ENCODE measurements at regions not wholly inside any gene's neighbourhood (a gene's known extent, or its start where the extent isn't known, plus 50 kb on each side); places are given as distances from the start of the nearest gene placed in this dataset.
"Not testable (repeated sequence)": the region's sequence is repeated elsewhere in the genome, so short reads cannot be mapped to it uniquely, and the experiment has no call there.

DNA sequence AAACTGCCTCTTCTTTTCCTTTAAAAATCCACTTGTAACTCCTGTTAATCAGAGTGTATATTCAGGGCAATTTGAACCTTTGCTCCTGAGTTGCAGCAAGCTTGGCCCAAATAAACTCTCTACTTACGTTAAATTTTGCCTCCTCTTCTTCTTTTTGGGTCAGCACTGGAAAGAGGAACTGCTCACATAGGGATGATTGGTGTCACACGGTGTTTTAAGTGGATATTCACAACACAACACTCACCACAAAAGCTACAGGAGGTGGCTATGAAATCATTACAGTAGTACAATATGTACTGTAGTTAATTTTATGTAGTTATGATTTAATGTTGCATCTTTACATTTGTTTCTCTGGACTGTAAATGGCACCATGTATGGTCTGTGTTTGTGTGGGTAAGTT is 96.8 kb upstream of the DOCK9 start:
- in situ Hi-C loops (cut with HindIII; ENCODE audit: low sequenced_read_pairs) = no loop called here

GRCh38 chr13:99075268-99076191 is 97.7 kb upstream of the DOCK9 start:
- in situ Hi-C loops (cut with HindIII; ENCODE audit: low sequenced_read_pairs) = no loop called here

DNA sequence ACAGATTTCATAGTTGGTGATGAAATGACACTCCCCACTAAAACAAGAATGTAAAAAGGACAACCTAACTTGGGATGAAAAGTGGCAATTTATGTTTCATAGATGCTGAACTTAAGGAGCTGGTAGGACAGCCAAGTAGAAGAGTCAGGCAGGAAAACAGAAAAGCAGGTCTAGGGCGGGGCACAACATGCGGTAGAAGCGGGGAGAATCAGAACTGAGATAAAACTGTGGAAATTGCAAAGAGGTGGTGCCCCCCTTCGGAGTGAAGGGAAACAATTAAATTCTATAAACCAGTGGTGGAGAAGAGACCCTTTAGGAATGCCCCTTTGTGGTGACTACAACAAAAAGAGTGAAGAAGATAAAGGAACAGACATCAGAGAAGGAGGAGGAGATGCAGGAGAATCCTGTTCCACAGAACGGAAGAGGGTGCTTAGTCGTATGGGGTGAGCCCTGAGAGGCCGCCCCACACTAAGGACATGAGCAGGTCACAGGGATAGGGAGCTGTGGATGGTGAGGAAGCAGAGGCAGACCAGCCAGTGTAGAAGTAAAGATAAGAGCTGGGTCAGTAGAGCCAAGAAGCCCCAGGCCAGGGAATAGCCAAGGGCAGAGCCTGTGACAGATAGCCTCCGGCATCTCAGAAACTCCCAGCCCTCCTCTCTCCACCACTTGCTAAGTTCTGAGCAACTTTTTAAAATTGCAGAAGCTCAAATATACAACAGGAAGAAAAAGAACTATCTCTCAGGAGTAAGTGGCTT is 100.3 kb upstream of the DOCK9 start:
- in situ Hi-C loops (cut with HindIII; ENCODE audit: low sequenced_read_pairs) = no loop called here

GRCh38 chr13:99080131-99080530 is 102.3 kb upstream of the DOCK9 start:
- in situ Hi-C loops (cut with HindIII; ENCODE audit: low sequenced_read_pairs) = no loop called here

- in situ Hi-C loops (cut with HindIII; ENCODE audit: low sequenced_read_pairs) = no loop called here
Observed at GRCh38 chr13:99083981-99084380, 106.1 kb upstream of the DOCK9 start.

GRCh38 chr13:99085139-99085807 is 107.4 kb upstream of the DOCK9 start:
- in situ Hi-C loops (cut with HindIII; ENCODE audit: low sequenced_read_pairs) = no loop called here

GRCh38 chr13:99085808-99086266 is 108.0 kb upstream of the DOCK9 start:
- in situ Hi-C loops (cut with HindIII; ENCODE audit: low sequenced_read_pairs) = no loop called here

- in situ Hi-C loops (cut with HindIII; ENCODE audit: low sequenced_read_pairs) = no loop called here
Observed at GRCh38 chr13:99086267-99087097, 108.6 kb upstream of the DOCK9 start.

DNA sequence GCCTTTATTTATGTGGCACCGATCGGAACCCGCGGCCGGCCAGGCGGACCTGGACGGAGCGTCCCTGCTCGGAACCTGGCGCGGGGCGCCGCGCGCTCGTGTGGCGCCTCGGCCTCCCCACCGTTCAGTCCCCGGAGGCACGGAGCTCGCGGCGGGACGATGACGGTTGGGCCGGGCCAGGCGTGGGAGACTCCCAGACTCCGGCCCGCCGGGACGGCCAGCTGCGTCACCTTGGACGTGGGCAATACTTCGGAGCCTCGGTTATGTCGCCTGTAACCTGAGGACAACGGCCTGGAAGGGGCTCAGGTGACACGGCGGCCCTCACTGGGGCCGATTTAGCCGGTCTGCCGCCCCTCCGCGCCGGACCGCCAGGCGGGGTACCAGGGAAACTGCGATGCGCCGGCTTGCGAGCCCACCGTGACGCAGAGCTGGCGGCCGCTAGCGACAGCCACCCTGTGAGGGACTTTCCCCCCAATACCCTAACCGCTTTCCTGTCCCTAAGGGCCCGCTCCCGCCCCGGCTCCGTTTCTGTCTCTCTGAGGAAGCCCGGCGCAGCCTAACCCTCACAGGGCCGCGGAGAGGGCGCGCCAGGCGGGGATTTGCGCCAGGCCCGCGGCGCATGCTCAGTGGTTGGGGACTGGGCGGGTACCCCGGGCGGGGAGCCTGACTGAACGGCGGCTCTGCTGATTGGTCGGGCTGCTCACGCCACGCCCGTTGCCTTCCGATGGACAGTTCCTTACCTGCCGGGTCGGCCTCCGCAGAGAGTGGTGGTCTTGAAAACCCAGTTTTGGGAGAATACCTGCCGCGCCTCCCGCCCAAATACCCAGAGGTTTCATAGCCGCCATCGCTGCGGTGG is 109.5 kb upstream of the DOCK9 start:
- in situ Hi-C loops (cut with HindIII; ENCODE audit: low sequenced_read_pairs) = no loop called here

GRCh38 chr13:99087954-99088491 is 110.2 kb upstream of the DOCK9 start:
- in situ Hi-C loops (cut with HindIII; ENCODE audit: low sequenced_read_pairs) = no loop called here

- in situ Hi-C loops (cut with HindIII; ENCODE audit: low sequenced_read_pairs) = loop anchor here (10.0 kb wide), 1 partner anchor 61 kb away; no protein-coding TSS in a partner anchor
Observed at GRCh38 chr13:99093997-99094396, 106.7 kb upstream of the UBAC2 start.

GRCh38 chr13:99101831-99102230 is 98.8 kb upstream of the UBAC2 start:
- in situ Hi-C loops (cut with HindIII; ENCODE audit: low sequenced_read_pairs) = not testable (repeated sequence)

DNA sequence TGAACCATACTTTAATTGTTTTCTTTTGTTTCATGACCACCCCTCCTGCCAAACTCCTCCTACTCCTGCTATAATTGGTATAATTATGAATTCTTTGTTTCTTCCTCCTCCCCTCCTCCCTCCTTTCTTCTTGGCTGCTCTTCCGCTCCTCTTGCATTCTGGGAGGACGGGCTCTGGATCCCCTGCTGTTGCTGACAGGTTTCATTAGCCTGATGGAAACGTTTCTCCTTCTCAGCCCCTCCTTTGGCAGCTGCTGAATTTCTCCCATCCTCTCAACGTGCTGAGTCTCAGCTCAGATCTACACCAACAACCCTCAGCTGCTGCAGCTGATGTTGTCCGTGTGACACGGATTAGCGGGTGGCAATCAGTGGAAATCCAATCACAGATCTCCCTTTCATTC is 97.1 kb upstream of the UBAC2 start:
- in situ Hi-C loops (cut with HindIII; ENCODE audit: low sequenced_read_pairs) = no loop called here

DNA sequence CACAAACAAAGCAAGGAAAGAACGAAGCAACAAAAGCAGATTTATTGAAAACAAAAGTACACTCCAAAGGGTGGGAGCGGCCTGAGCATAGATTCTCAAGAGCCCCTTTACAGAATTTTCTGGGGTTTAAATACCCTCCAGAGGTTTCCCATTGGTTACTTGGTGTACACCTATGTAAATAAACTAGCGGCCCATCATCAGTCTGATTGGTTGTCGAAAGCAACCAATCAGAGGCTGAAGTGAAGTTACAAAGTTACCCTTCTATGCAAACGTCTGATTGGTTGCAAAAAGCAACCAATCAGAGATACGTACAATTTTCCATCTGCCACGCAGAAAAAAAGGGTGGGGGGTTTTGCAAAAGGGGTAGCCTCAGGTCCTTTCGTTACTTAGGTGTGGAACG is 96.3 kb upstream of the UBAC2 start:
- in situ Hi-C loops (cut with HindIII; ENCODE audit: low sequenced_read_pairs) = no loop called here

GRCh38 chr13:99105160-99105559 is 95.5 kb upstream of the UBAC2 start:
- in situ Hi-C loops (cut with HindIII; ENCODE audit: low sequenced_read_pairs) = no loop called here

GRCh38 chr13:99113351-99113750 is 87.3 kb upstream of the UBAC2 start:
- in situ Hi-C loops (cut with HindIII; ENCODE audit: low sequenced_read_pairs) = no loop called here

GRCh38 chr13:99118179-99118578 is 82.5 kb upstream of the UBAC2 start:
- in situ Hi-C loops (cut with HindIII; ENCODE audit: low sequenced_read_pairs) = no loop called here

- in situ Hi-C loops (cut with HindIII; ENCODE audit: low sequenced_read_pairs) = no loop called here
Observed at GRCh38 chr13:99119656-99120055, 81.0 kb upstream of the UBAC2 start.

DNA sequence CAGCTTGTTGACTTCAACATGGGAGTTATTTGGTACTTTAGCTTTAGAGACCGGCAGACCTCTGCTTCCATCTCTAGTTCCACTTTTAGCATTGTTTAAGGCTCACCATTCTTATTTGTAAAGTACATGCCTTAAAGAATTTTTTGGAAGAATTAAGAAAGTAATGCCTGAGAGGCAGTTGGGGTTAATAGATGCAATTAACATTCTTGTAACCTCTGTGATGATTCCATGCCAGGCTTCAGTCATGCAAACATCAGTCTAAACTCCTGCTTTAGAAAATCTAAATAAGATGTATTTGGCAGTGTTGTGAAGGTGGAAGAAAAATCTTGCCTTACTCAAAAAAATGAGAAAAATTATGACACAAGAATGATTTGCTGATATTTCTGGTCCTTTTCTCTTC is 79.9 kb upstream of the UBAC2 start:
- in situ Hi-C loops (cut with HindIII; ENCODE audit: low sequenced_read_pairs) = no loop called here

Measured in endothelial cell of hepatic sinusoid (primary cell).